GM21619 (cell line): ENCODE measurements at regions not wholly inside any gene's neighbourhood (a gene's known extent, or its start where the extent isn't known, plus 50 kb on each side); places are given as distances from the start of the nearest gene placed in this dataset.
"Not testable (repeated sequence)": the region's sequence is repeated elsewhere in the genome, so short reads cannot be mapped to it uniquely, and the experiment has no call there.

Experiments used
- ATAC-seq: cut with Tn5 transposase; IDR thresholded peaks from one replicate; pipeline ENCODE4 v1.9.1; 2021; ENCODE audit not compliant: unreplicated experiment

- no peak for ATAC-seq
These were observed 359.0 kb downstream of the BRD1 start for GRCh38 chr22:49468487-49469198.

GRCh38 chr22:49466878-49467595 lies 360.6 kb downstream of the BRD1 start:
- no peak for ATAC-seq

GRCh38 chr22:49464037-49464436 lies 363.6 kb downstream of the BRD1 start:
- ATAC-seq: no peak

GRCh38 chr22:49462795-49463194 lies 364.9 kb downstream of the BRD1 start:
- ATAC-seq: no peak

GRCh38 chr22:49462291-49462690 lies 365.4 kb downstream of the BRD1 start:
- ATAC-seq: no peak

GRCh38 chr22:49461674-49462073 lies 366.0 kb downstream of the BRD1 start:
- ATAC-seq: no peak

GRCh38 chr22:49460592-49461281 lies 366.9 kb downstream of the BRD1 start:
- ATAC-seq: no peak

GRCh38 chr22:49460091-49460490 lies 367.6 kb downstream of the BRD1 start:
- ATAC-seq: no peak

- no peak for ATAC-seq
These were observed 369.0 kb downstream of the BRD1 start for GRCh38 chr22:49458708-49459099.

- ATAC-seq: no peak
These were observed 369.5 kb downstream of the BRD1 start for GRCh38 chr22:49457946-49458707.

GRCh38 chr22:49457146-49457545 lies 370.5 kb downstream of the BRD1 start:
- ATAC-seq: no peak

GRCh38 chr22:49455595-49455994 lies 372.1 kb downstream of the BRD1 start:
- ATAC-seq: no peak

GRCh38 chr22:49454726-49455125 lies 372.9 kb downstream of the BRD1 start:
- ATAC-seq: no peak

- no peak for ATAC-seq
These were observed 373.9 kb downstream of the BRD1 start for GRCh38 chr22:49453771-49454170.

GRCh38 chr22:49453019-49453418 lies 374.7 kb downstream of the BRD1 start:
- ATAC-seq: not testable (repeated sequence)

- no peak for ATAC-seq
These were observed 375.2 kb downstream of the BRD1 start for GRCh38 chr22:49452362-49452946.

- no peak for ATAC-seq
These were observed 376.4 kb downstream of the BRD1 start for GRCh38 chr22:49451070-49451840.

- no peak for ATAC-seq
These were observed 377.2 kb downstream of the BRD1 start for GRCh38 chr22:49450498-49450897.

GRCh38 chr22:49449811-49450446 lies 377.7 kb downstream of the BRD1 start:
- no peak for ATAC-seq

- ATAC-seq: no peak
These were observed 378.3 kb downstream of the BRD1 start for GRCh38 chr22:49449377-49449776.
